PFSK-1 (cell line): ENCODE measurements at regions not wholly inside any gene's neighbourhood (a gene's known extent, or its start where the extent isn't known, plus 50 kb on each side); places are given as distances from the start of the nearest gene placed in this dataset.

ENCODE experiments used
- FOXP2 ChIP-seq: optimal IDR thresholded peaks from 2 replicates; pipeline ENCODE3; 2011; ENCODE audit warnings: borderline replicate concordance, control low read depth, inconsistent platforms; ENCODE audit not compliant: insufficient read depth; ENCODE audit errors: extremely low read length, extremely low read depth
- POLR2AphosphoS5 ChIP-seq: IDR thresholded peaks from 2 replicates; pipeline ENCODE4 v1.6.1; 2012; ENCODE audit warnings: low read depth, mild to moderate bottlenecking, control low read depth, low read length, moderate library complexity
- SIN3A ChIP-seq: IDR thresholded peaks from 2 replicates; pipeline ENCODE4 v1.6.1; 2012; ENCODE audit warnings: mild to moderate bottlenecking, low read length, moderate library complexity, borderline replicate concordance; ENCODE audit not compliant: insufficient read depth
- TAF1 ChIP-seq: IDR thresholded peaks from 2 replicates; pipeline ENCODE4 v1.6.1; 2012; ENCODE audit warnings: low read length, control low read depth, borderline replicate concordance; ENCODE audit not compliant: insufficient read depth
- TF ChIP-seq, protein P1 (sequence below), 2 experiments: IDR thresholded peaks; 2 replicates each; pipeline versions ENCODE4 v1.6.1 to v1.8.0; 2011 to 2012; ENCODE audit warnings: low read depth in 2 of 2, low read length in 2 of 2, control low read depth in 1 of 2, inconsistent platforms in 1 of 2, mild to moderate bottlenecking in 1 of 2, moderate library complexity in 1 of 2; ENCODE audit not compliant: insufficient read depth in 1 of 2

DNA sequence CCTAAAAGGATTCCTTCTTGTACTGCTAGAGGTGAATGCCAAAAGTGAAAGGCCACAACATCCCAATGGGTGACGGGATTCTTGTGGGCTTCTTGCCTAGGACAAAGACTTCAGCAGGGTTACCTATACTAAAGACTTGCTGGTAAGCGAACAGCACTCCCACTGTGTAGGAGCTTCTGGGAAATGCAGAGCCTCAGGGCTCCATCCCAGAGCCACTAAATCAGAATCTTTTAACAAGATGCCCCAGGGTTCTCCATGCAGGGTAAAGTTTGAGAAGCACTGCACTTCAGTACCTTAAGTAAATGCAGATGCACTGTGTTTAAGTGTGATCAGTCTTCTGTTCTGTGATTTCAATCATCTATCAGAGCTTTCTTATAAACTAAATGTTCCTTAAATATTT, 266.9 kb upstream of the KLF14 start:
- no peak for TF ChIP-seq TAF1
- TF ChIP-seq, protein P1, sequence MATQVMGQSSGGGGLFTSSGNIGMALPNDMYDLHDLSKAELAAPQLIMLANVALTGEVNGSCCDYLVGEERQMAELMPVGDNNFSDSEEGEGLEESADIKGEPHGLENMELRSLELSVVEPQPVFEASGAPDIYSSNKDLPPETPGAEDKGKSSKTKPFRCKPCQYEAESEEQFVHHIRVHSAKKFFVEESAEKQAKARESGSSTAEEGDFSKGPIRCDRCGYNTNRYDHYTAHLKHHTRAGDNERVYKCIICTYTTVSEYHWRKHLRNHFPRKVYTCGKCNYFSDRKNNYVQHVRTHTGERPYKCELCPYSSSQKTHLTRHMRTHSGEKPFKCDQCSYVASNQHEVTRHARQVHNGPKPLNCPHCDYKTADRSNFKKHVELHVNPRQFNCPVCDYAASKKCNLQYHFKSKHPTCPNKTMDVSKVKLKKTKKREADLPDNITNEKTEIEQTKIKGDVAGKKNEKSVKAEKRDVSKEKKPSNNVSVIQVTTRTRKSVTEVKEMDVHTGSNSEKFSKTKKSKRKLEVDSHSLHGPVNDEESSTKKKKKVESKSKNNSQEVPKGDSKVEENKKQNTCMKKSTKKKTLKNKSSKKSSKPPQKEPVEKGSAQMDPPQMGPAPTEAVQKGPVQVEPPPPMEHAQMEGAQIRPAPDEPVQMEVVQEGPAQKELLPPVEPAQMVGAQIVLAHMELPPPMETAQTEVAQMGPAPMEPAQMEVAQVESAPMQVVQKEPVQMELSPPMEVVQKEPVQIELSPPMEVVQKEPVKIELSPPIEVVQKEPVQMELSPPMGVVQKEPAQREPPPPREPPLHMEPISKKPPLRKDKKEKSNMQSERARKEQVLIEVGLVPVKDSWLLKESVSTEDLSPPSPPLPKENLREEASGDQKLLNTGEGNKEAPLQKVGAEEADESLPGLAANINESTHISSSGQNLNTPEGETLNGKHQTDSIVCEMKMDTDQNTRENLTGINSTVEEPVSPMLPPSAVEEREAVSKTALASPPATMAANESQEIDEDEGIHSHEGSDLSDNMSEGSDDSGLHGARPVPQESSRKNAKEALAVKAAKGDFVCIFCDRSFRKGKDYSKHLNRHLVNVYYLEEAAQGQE (IDR thresholded peaks at IDR 0.05; ENCODE audit: insufficient read depth in 1 of 2, low read depth in 2 of 2, low read length in 2 of 2): no peak
- TF ChIP-seq FOXP2: no peak

DNA sequence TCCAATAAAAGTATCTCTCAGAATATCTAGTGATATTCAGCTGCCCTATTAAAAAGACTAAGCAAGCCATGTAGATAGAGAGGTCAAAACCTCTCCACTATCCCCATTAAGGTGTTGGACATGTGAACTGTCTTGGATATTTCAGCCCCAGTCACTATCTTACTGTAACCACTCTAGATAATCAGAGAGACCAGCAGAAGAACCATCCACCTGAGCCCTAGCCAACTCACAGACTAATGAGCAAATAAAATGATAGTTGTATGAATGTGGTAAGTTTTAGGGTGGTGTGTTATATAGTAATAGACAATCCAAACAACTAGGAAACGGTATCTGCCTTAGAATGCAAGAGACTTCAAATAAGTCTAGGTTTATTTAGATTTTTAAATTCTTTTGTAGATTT, 268.6 kb upstream of the KLF14 start:
- TF ChIP-seq, protein P1 (IDR thresholded peaks at IDR 0.05; ENCODE audit: insufficient read depth in 1 of 2, low read depth in 2 of 2, low read length in 2 of 2): no peak
- TF ChIP-seq POLR2AphosphoS5 (no peak), SIN3A (no peak), FOXP2 (no peak), TAF1 (no peak)

DNA sequence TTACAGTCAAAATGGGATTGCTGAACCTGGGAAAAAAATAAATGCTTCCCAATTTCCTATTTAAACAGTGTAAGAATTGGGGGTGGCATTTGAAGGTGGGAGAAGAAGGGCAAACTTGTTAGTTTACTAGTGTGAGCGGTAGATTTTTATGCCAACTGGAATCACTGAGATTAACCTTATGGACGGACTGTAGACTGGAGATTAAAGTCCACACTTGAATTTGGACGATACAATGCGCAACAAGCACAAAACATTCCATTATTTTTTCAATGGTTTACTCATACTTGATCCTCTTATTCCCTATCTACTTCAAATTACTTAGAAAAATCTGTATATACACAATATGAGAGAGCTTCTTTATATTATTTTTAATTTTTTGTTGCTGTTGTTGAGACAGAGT, 269.6 kb upstream of the KLF14 start:
- TF ChIP-seq TAF1 (no peak), FOXP2 (no peak), SIN3A (no peak), POLR2AphosphoS5 (no peak)
- TF ChIP-seq, protein P1 (IDR thresholded peaks at IDR 0.05; ENCODE audit: insufficient read depth in 1 of 2, low read depth in 2 of 2, low read length in 2 of 2): no peak

DNA sequence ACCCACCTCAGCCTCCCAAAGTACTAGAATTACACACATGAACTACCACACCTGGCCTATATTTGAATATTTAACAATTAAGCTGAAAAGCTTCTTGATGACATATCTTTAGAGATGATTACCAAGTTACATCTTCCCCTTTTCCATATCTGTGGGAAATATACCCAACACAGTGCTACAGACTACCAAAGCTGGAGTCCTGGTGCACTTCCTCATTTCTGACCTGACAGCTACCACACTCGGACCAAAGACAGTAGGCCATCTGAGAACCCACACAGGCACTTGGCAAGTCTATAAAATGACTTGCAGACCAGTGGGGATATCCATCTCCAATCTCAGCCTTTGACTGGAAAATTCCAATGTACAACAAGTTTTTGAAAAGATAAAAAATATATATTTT, 270.4 kb upstream of the KLF14 start:
- TF ChIP-seq SIN3A (no peak), FOXP2 (no peak), TAF1 (no peak), POLR2AphosphoS5 (no peak)
- TF ChIP-seq, protein P1 (IDR thresholded peaks at IDR 0.05; ENCODE audit: insufficient read depth in 1 of 2, low read depth in 2 of 2, low read length in 2 of 2): no peak
